ENCODE measurements at regions not wholly inside any gene's neighbourhood (a gene's known extent, or its start where the extent isn't known, plus 50 kb on each side); places are given as distances from the start of the nearest gene placed in this dataset.

GRCh38 chr10:130993612-130994011 lies 317.9 kb downstream of the TCERG1L start:
- DNase-seq, result no peak

GRCh38 chr10:130994191-130994590 lies 317.3 kb downstream of the TCERG1L start:
- no peak for DNase-seq

- no peak for DNase-seq
Measured at GRCh38 chr10:130994845-130995244, 316.7 kb downstream of the TCERG1L start.

- DNase-seq, result no peak
Measured at GRCh38 chr10:130997267-130998045, 314.1 kb downstream of the TCERG1L start.

GRCh38 chr10:130998046-130998435 lies 313.5 kb downstream of the TCERG1L start:
- DNase-seq, result no peak

GRCh38 chr10:130998642-130999041 lies 312.9 kb downstream of the TCERG1L start:
- DNase-seq, result no peak

GRCh38 chr10:130999376-131000202 lies 311.9 kb downstream of the TCERG1L start:
- no peak for DNase-seq

GRCh38 chr10:131000244-131000643 lies 311.3 kb downstream of the TCERG1L start:
- no peak for DNase-seq

GRCh38 chr10:131000743-131001142 lies 310.8 kb downstream of the TCERG1L start:
- no peak for DNase-seq

GRCh38 chr10:131001438-131001837 lies 310.1 kb downstream of the TCERG1L start:
- no peak for DNase-seq

- DNase-seq, result no peak
Measured at GRCh38 chr10:131002031-131002861, 309.3 kb downstream of the TCERG1L start.

GRCh38 chr10:131003455-131003854 lies 308.1 kb downstream of the TCERG1L start:
- DNase-seq, result no peak

- no peak for DNase-seq
Measured at GRCh38 chr10:131004276-131004675, 307.2 kb downstream of the TCERG1L start.

- DNase-seq, result no peak
Measured at GRCh38 chr10:131006458-131007256, 304.9 kb downstream of the TCERG1L start.

GRCh38 chr10:131009791-131010190 lies 301.7 kb downstream of the TCERG1L start:
- DNase-seq, result no peak

GRCh38 chr10:131010965-131011575 lies 300.5 kb downstream of the TCERG1L start:
- no peak for DNase-seq

GRCh38 chr10:131011936-131012640 lies 299.4 kb downstream of the TCERG1L start:
- no peak for DNase-seq

GRCh38 chr10:131012641-131012985 lies 298.9 kb downstream of the TCERG1L start:
- DNase-seq, result no peak

GRCh38 chr10:131013281-131013912 lies 298.1 kb downstream of the TCERG1L start:
- DNase-seq, result no peak

GRCh38 chr10:131014271-131014670 lies 297.2 kb downstream of the TCERG1L start:
- no peak for DNase-seq

- no peak for DNase-seq
Measured at GRCh38 chr10:131015271-131015670, 296.2 kb downstream of the TCERG1L start.

Data from Kasumi-1 (cell line).